Ovary (tissue), 3 donors: ENCODE measurements at regions not wholly inside any gene's neighbourhood (a gene's known extent, or its start where the extent isn't known, plus 50 kb on each side); places are given as distances from the start of the nearest gene placed in this dataset.

Experiments used
- EP300 ChIP-seq: sonication (generic); formaldehyde crosslinking; IDR thresholded peaks from one replicate; pipeline ENCODE4 v1.6.1; 2017; ENCODE audit warnings: antibody characterized with exemption
- POLR2A ChIP-seq: fragments of 450-650 bp; IDR thresholded peaks from one replicate; pipeline ENCODE4 v1.6.1; 2017; ENCODE audit warnings: antibody characterized with exemption, mild to moderate bottlenecking, moderate library complexity
- TF ChIP-seq, protein P1 (sequence below), 3 donors: fragments of 450-650 bp in 2 of 3; fragments of 200-600 bp in 1 of 3; IDR thresholded peaks; one replicate each; pipeline versions ENCODE4 v1.5.1 to v1.8.0; 2016 to 2022; ENCODE audit warnings: antibody characterized with exemption in 3 of 3, mild to moderate bottlenecking in 1 of 3
- donor health status: DM: no; HTN: no; CAD: no.

DNA sequence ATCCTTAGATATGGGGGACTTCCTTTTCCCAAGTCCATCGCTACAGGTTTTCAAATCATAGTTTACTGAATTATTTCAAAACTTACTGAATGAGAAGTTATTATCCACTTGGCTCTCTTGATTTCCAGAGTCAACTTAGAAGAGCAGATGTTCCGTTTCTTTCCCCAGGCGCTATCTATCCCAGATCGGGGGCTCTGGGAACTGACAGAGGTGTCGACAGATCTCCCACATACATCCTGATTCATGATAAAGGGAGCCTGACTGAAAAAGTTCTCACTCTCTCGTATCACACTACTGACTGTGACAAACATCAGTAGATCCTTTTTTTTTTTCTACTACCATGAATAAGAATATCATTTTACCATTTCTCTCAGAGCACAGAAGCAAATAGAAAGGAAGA lies 654.8 kb downstream of the RNF144B start:
- TF ChIP-seq, protein P1, sequence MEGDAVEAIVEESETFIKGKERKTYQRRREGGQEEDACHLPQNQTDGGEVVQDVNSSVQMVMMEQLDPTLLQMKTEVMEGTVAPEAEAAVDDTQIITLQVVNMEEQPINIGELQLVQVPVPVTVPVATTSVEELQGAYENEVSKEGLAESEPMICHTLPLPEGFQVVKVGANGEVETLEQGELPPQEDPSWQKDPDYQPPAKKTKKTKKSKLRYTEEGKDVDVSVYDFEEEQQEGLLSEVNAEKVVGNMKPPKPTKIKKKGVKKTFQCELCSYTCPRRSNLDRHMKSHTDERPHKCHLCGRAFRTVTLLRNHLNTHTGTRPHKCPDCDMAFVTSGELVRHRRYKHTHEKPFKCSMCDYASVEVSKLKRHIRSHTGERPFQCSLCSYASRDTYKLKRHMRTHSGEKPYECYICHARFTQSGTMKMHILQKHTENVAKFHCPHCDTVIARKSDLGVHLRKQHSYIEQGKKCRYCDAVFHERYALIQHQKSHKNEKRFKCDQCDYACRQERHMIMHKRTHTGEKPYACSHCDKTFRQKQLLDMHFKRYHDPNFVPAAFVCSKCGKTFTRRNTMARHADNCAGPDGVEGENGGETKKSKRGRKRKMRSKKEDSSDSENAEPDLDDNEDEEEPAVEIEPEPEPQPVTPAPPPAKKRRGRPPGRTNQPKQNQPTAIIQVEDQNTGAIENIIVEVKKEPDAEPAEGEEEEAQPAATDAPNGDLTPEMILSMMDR (IDR thresholded peaks at IDR 0.05) = no peak
- TF ChIP-seq POLR2A (no peak), EP300 (no peak)
